ENCODE measurements at regions not wholly inside any gene's neighbourhood (a gene's known extent, or its start where the extent isn't known, plus 50 kb on each side); places are given as distances from the start of the nearest gene placed in this dataset.

GRCh38 chr6:160859822-160860221, 131.7 kb upstream of the MAP3K4 start:
- TF ChIP-seq, protein P1, sequence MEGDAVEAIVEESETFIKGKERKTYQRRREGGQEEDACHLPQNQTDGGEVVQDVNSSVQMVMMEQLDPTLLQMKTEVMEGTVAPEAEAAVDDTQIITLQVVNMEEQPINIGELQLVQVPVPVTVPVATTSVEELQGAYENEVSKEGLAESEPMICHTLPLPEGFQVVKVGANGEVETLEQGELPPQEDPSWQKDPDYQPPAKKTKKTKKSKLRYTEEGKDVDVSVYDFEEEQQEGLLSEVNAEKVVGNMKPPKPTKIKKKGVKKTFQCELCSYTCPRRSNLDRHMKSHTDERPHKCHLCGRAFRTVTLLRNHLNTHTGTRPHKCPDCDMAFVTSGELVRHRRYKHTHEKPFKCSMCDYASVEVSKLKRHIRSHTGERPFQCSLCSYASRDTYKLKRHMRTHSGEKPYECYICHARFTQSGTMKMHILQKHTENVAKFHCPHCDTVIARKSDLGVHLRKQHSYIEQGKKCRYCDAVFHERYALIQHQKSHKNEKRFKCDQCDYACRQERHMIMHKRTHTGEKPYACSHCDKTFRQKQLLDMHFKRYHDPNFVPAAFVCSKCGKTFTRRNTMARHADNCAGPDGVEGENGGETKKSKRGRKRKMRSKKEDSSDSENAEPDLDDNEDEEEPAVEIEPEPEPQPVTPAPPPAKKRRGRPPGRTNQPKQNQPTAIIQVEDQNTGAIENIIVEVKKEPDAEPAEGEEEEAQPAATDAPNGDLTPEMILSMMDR (IDR thresholded peaks at IDR 0.05; ENCODE audit: insufficient read depth, low read depth, low read length) = no peak
- TF ChIP-seq EZH2 (IDR thresholded peaks at IDR 0.05; ENCODE audit: insufficient read depth, low read length) = no peak

Data from astrocyte (in vitro differentiated cells and primary cell).